Epithelial cell of proximal tubule (primary cell): ENCODE measurements at regions not wholly inside any gene's neighbourhood (a gene's known extent, or its start where the extent isn't known, plus 50 kb on each side); places are given as distances from the start of the nearest gene placed in this dataset.

Experiments
- DNase-seq: peaks from one replicate; pipeline ENCODE4 v3.0.0-alpha.2; 2011; ENCODE audit warnings: low read depth
- H3K4me3 ChIP-seq: 2 replicates; pipeline ENCODE4 v1.5.1; 2011; ENCODE audit warnings: low read depth, mild to moderate bottlenecking, low read length
- CTCF ChIP-seq: conservative IDR thresholded peaks from 2 replicates; pipeline ENCODE4 v1.5.1; 2012; ENCODE audit warnings: low read depth, mild to moderate bottlenecking, low read length

GRCh38 chr5:115052948-115053347 is 116.8 kb downstream of the TRIM36 start:
- TF ChIP-seq CTCF = no peak
- no peak overlapping the region for H3K4me3 ChIP-seq
- no peak for DNase-seq

- no peak for DNase-seq
- no peak for TF ChIP-seq CTCF
- no peak overlapping the region for H3K4me3 ChIP-seq
Observed at GRCh38 chr5:115050866-115051265, 118.8 kb downstream of the TRIM36 start.

GRCh38 chr5:115033861-115034260 is 135.8 kb downstream of the TRIM36 start:
- no peak overlapping the region for H3K4me3 ChIP-seq
- peak; percentile 25 for TF ChIP-seq CTCF
- no peak for DNase-seq

GRCh38 chr5:115028557-115028956 is 141.2 kb downstream of the TRIM36 start:
- no peak overlapping the region for H3K4me3 ChIP-seq
- DNase-seq = no peak
- no peak for TF ChIP-seq CTCF

GRCh38 chr5:115024922-115025321 is 144.8 kb downstream of the TRIM36 start:
- DNase-seq = no peak
- no peak for TF ChIP-seq CTCF
- H3K4me3 ChIP-seq = no peak overlapping the region

GRCh38 chr5:115022303-115022702 is 147.4 kb downstream of the TRIM36 start:
- no peak for TF ChIP-seq CTCF
- no peak for DNase-seq
- H3K4me3 ChIP-seq = no peak overlapping the region

- DNase-seq = no peak
- no peak for TF ChIP-seq CTCF
- H3K4me3 ChIP-seq = no peak overlapping the region
Observed at GRCh38 chr5:115016646-115017045, 153.1 kb downstream of the TRIM36 start.
